A549 (cell line): ENCODE measurements at regions not wholly inside any gene's neighbourhood (a gene's known extent, or its start where the extent isn't known, plus 50 kb on each side); places are given as distances from the start of the nearest gene placed in this dataset.

ENCODE experiments used
- BCL3 ChIP-seq: fragments of >200 bp; sonication (Bioruptor Twin); formaldehyde crosslinking; IDR thresholded peaks from 3 replicates; pipeline ENCODE4 v1.6.1; 2016
- CEBPB ChIP-seq, 2 experiments: fragments of >200 bp in 1 of 2; sonication (Bioruptor Twin) in 1 of 2; formaldehyde crosslinking in 1 of 2; IDR thresholded peaks; 2 replicates each; pipeline ENCODE4 v1.6.1; 2012 to 2016
- HOXA7 ChIP-seq: fragments of 250-450 bp; sonication (Bioruptor Pico); IDR thresholded peaks from 2 replicates; pipeline ENCODE4 v1.5.0; 2020; ENCODE audit warnings: mild to moderate bottlenecking, moderate library complexity
- MAX ChIP-seq: IDR thresholded peaks from 2 replicates; pipeline ENCODE4 v1.6.1; 2012
- POLR2A ChIP-seq: IDR thresholded peaks from 2 replicates; pipeline ENCODE4 v1.6.1; 2012; ENCODE audit warnings: mild to moderate bottlenecking, low read length
- SMC3 ChIP-seq: fragments of >200 bp; sonication (Bioruptor Twin); formaldehyde crosslinking; IDR thresholded peaks from 3 replicates; pipeline ENCODE4 v1.6.1; 2018; ENCODE audit warnings: inconsistent platforms
- ZSCAN20 ChIP-seq: fragments of 250-450 bp; sonication (Bioruptor Pico); IDR thresholded peaks from 2 replicates; pipeline ENCODE4 v1.8.0; 2022; ENCODE audit warnings: mild to moderate bottlenecking, moderate library complexity
- TF ChIP-seq, protein P1 (sequence below): fragments of 150-350 bp; IDR thresholded peaks from 2 replicates; pipeline ENCODE4 v1.6.1; 2014; ENCODE audit warnings: low read depth, mild to moderate bottlenecking, low read length
- TF ChIP-seq, protein P2 (sequence below): fragments of >200 bp; sonication (Bioruptor Twin); formaldehyde crosslinking; IDR thresholded peaks from 3 replicates; pipeline ENCODE4 v1.5.1; 2016

DNA sequence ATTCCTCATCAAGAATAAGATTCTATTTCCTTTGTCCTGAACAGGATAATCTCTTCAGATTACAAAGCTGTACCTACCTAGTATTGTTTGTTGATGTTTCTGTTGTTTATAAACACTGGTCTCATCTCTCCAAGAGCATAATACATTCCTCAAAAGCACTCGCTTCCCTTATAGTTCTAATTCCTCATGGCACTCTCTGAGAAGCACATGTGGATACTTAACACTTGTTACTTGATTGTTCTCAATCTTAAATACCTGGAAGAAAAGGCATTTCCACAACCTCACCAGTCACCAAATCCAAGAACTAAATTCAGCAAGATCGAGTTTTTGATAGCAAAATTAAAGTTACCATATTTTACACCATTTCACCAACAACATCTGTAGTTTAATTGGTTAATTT is 145.9 kb upstream of the DUSP10 start:
- TF ChIP-seq ZSCAN20 (CRISPR knock-in tag) (no peak), HOXA7 (CRISPR knock-in tag) (no peak), BCL3 (no peak), CEBPB (IDR thresholded peaks at IDR 0.05) (no peak), POLR2A (no peak), MAX (no peak), SMC3 (no peak)
- TF ChIP-seq, protein P1, sequence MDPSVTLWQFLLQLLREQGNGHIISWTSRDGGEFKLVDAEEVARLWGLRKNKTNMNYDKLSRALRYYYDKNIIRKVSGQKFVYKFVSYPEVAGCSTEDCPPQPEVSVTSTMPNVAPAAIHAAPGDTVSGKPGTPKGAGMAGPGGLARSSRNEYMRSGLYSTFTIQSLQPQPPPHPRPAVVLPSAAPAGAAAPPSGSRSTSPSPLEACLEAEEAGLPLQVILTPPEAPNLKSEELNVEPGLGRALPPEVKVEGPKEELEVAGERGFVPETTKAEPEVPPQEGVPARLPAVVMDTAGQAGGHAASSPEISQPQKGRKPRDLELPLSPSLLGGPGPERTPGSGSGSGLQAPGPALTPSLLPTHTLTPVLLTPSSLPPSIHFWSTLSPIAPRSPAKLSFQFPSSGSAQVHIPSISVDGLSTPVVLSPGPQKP: no peak
- TF ChIP-seq, protein P2, sequence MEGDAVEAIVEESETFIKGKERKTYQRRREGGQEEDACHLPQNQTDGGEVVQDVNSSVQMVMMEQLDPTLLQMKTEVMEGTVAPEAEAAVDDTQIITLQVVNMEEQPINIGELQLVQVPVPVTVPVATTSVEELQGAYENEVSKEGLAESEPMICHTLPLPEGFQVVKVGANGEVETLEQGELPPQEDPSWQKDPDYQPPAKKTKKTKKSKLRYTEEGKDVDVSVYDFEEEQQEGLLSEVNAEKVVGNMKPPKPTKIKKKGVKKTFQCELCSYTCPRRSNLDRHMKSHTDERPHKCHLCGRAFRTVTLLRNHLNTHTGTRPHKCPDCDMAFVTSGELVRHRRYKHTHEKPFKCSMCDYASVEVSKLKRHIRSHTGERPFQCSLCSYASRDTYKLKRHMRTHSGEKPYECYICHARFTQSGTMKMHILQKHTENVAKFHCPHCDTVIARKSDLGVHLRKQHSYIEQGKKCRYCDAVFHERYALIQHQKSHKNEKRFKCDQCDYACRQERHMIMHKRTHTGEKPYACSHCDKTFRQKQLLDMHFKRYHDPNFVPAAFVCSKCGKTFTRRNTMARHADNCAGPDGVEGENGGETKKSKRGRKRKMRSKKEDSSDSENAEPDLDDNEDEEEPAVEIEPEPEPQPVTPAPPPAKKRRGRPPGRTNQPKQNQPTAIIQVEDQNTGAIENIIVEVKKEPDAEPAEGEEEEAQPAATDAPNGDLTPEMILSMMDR: no peak
